HepG2 (cell line): ENCODE measurements at regions not wholly inside any gene's neighbourhood (a gene's known extent, or its start where the extent isn't known, plus 50 kb on each side); places are given as distances from the start of the nearest gene placed in this dataset.

Experiments used
- ATAC-seq: fragments of 200-7000 bp; cut with Tn5 transposase; 3 replicates; pipeline ENCODE4 v1.9.1; 2020; ENCODE audit warnings: mild to moderate bottlenecking, moderate library complexity
- BruUV-seq: library from RNA; stranded (reverse); fragments of 400-500 nt; replicated peaks from 2 replicates; lab custom pipeline; 2021; lab: Mats Ljungman, UMichigan
- CTCF ChIA-PET: fragments of 300-600 bp; formaldehyde crosslinking; extraction: SDS; loops from one replicate; lab custom pipeline; 2021; ENCODE audit warnings: low total read pairs, inconsistent platforms, low intra/inter-chr PET ratio; lab: Yijun Ruan, JAX
- POLR2A ChIA-PET: fragments of 350-600 bp; sonication (Branson Sonifier 250); formaldehyde crosslinking; loops from one replicate; lab custom pipeline; 2020; ENCODE audit warnings: antibody characterized with exemption, inconsistent platforms; lab: Yijun Ruan, JAX
- DNase-seq: peaks from one replicate; pipeline ENCODE4 v3.0.0-alpha.2; 2015; ENCODE audit warnings: low spot score
- FAIRE-seq: peaks from 3 replicates; lab custom pipeline; 2011; peaks lifted over from hg19 to GRCh38; lab: Jason Lieb, UNC
- H2AFZ ChIP-seq: one replicate; pipeline ENCODE4 v1.6.1; 2011; ENCODE audit warnings: low read length, inconsistent platforms
- H3K27ac ChIP-seq: fragments of 300-600 bp; 3 replicates; pipeline ENCODE4 v1.8.0; 2011; ENCODE audit warnings: mixed run types, mild to moderate bottlenecking, mixed read lengths, low read length, inconsistent platforms; ENCODE audit not compliant: insufficient read depth; ENCODE audit errors: extremely low read length
- H3K27me3 ChIP-seq, 2 experiments: fragments of 200-600 bp in 1 of 2; 2 replicates in 1 of 2; 3 replicates in 1 of 2; pipeline versions ENCODE4 v1.6.0 to v1.8.0; 2011; ENCODE audit warnings: low read length in 2 of 2, mild to moderate bottlenecking in 2 of 2, moderate library complexity in 2 of 2, inconsistent platforms in 1 of 2; ENCODE audit not compliant: insufficient read depth in 2 of 2, control insufficient read depth in 1 of 2
- H3K36me3 ChIP-seq, 2 experiments: fragments of 200-600 bp in 1 of 2; replicated peaks in 1 of 2; 2 replicates in 1 of 2; 3 replicates in 1 of 2; pipeline versions ENCODE4 v1.5.1 to v1.8.0; 2011; ENCODE audit warnings: low read length in 2 of 2, inconsistent platforms in 1 of 2; ENCODE audit not compliant: insufficient read depth in 2 of 2, control insufficient read depth in 1 of 2
- H3K4me1 ChIP-seq: 2 replicates; pipeline ENCODE4 v1.5.1; 2012; ENCODE audit warnings: low read length, inconsistent platforms; ENCODE audit not compliant: insufficient read depth
- H3K4me2 ChIP-seq: 2 replicates; pipeline ENCODE4 v1.6.0; 2011; ENCODE audit warnings: low read depth, low read length, inconsistent platforms
- H3K4me3 ChIP-seq, 3 experiments: fragments of 200-600 bp in 1 of 3; sonication (generic), shearing (Covaris generic) in 1 of 3; replicated peaks in 1 of 3; 2 replicates each; pipeline ENCODE4 v1.5.1; 2011 to 2016; ENCODE audit warnings: low read length in 3 of 3, inconsistent platforms in 2 of 3, low read depth in 2 of 3, mild to moderate bottlenecking in 2 of 3, control low read depth in 1 of 3, mixed read lengths in 1 of 3; ENCODE audit not compliant: insufficient read depth in 1 of 3
- H3K79me2 ChIP-seq: one replicate; pipeline ENCODE4 v1.6.1; 2011; ENCODE audit warnings: low read length, inconsistent platforms; ENCODE audit not compliant: insufficient read depth
- H3K9ac ChIP-seq: 2 replicates; pipeline ENCODE4 v1.6.0; 2011; ENCODE audit warnings: mild to moderate bottlenecking, low read depth, low read length, inconsistent platforms; ENCODE audit not compliant: insufficient read depth
- H3K9me3 ChIP-seq: 2 replicates; pipeline ENCODE4 v1.5.1; 2012; ENCODE audit warnings: mild to moderate bottlenecking, low read length
- H4K20me1 ChIP-seq: 2 replicates; pipeline ENCODE4 v1.6.0; 2011; ENCODE audit warnings: inconsistent platforms, mild to moderate bottlenecking, low read length, moderate library complexity; ENCODE audit not compliant: insufficient read depth
- BHLHE40 ChIP-seq: IDR thresholded peaks from 2 replicates; pipeline ENCODE4 v1.6.1; 2011; ENCODE audit warnings: low read length, improper control_type of control experiment
- CBX5 ChIP-seq: sonication (generic); formaldehyde crosslinking; IDR thresholded peaks from 2 replicates; pipeline ENCODE4 v1.4.0; 2020; ENCODE audit warnings: missing genetic modification reagents, borderline replicate concordance
- GPN1 ChIP-seq: sonication (generic); formaldehyde crosslinking; IDR thresholded peaks from 2 replicates; pipeline ENCODE4 v1.5.1; 2020; ENCODE audit warnings: missing genetic modification reagents, borderline replicate concordance
- MYNN ChIP-seq: sonication (generic); formaldehyde crosslinking; IDR thresholded peaks from 2 replicates; pipeline ENCODE4 v1.4.0; 2020; ENCODE audit warnings: mild to moderate bottlenecking, low read depth, missing genetic modification reagents
- NONO ChIP-seq, 2 experiments: fragments of 450-650 bp in 1 of 2; sonication (generic) in 1 of 2; formaldehyde crosslinking in 1 of 2; IDR thresholded peaks in 1 of 2; conservative IDR thresholded peaks in 1 of 2; 2 replicates each; pipeline versions ENCODE4 v1.6.1 to v1.8.0; 2017 to 2022; ENCODE audit warnings: mild to moderate bottlenecking in 1 of 2, missing genetic modification reagents in 1 of 2, moderate library complexity in 1 of 2
- ONECUT2 ChIP-seq: sonication (generic); formaldehyde crosslinking; IDR thresholded peaks from 2 replicates; pipeline ENCODE4 v1.4.0; 2020; ENCODE audit warnings: missing genetic modification reagents
- RBM39 ChIP-seq: fragments of 200-400 bp; formaldehyde crosslinking; IDR thresholded peaks from one replicate; pipeline ENCODE4 v1.6.1; 2018; ENCODE audit warnings: antibody characterized with exemption, mild to moderate bottlenecking, low read depth, low read length; ENCODE audit not compliant: poor library complexity, severe bottlenecking
- TFE3 ChIP-seq: IDR thresholded peaks from 2 replicates; pipeline ENCODE4 v1.6.1; 2016
- ZBTB7A ChIP-seq: sonication (generic); formaldehyde crosslinking; IDR thresholded peaks from 2 replicates; pipeline ENCODE4 v1.8.0; 2022; ENCODE audit warnings: mild to moderate bottlenecking, missing genetic modification reagents
- ZNF619 ChIP-seq: sonication (generic); formaldehyde crosslinking; IDR thresholded peaks from 2 replicates; pipeline ENCODE4 v1.4.0; 2020; ENCODE audit warnings: mild to moderate bottlenecking, missing genetic modification reagents
- WGBS: methylation state at CpG from one replicate; pipeline ENCODE4 v1.1.6; 2017; ENCODE audit warnings: low lambda C conversion rate; 5-methylcytosine and 5-hydroxymethylcytosine counted together
- in situ Hi-C: cut with HindIII; loops from 2 replicates; pipeline ENCODE4 v1.10.0; 2017; ENCODE audit warnings: low pct_unique_long_range_greater_than_20kb; ENCODE audit not compliant: extremely low pct_ligation_motif_present
- intact Hi-C: fragments of 100-400 bp; cut with micrococcal nuclease; formaldehyde crosslinking; loops from one replicate; pipeline ENCODE4 v1.10.0; 2022; ENCODE audit not compliant: unreplicated experiment

- no peak for TF ChIP-seq NONO (IDR thresholded peaks at IDR 0.05)
- no peak for TF ChIP-seq NONO (CRISPR knock-in tag; conservative IDR thresholded peaks at IDR 0.05)
- no peak for TF ChIP-seq ZNF619 (CRISPR knock-in tag)
- no peak for TF ChIP-seq CBX5 (CRISPR knock-in tag)
Observed at GRCh38 chr10:10045765-10046028, 972.0 kb upstream of the CELF2 start (continued).

DNA sequence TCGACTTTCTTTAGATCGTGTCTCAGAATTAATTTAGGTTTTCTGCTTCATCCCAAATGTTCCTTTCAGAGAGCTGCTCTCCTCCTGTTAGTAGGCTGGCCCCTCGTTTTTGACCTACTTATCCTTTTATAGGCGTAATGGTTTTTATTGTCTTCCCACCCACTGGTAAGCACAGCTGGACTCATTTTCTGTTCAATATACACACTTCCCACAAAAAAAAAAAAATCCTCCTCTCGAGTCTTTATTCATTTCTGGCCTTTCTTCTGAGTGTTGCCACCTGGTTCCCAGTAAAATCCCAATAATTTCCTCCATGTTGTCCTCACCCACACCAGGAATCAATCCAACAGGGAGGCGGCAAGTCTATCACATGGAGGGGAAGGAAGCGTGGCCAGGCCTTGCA is 970.2 kb upstream of the CELF2 start:
- WGBS, result 9% methylated on average over 7 of the region's 7 CpGs
- Histone ChIP-seq H3K9me3 (peaks cover 95% of the 10 kb centered on the region), H4K20me1 (no peaks in the 10 kb centered on the region), H3K79me2 (no peaks in the 10 kb centered on the region), H3K9ac (no peak overlapping the region), H3K36me3 (no peaks in the 10 kb centered on the region), H3K27me3 (no peaks in the 10 kb centered on the region), H3K4me2 (no peak overlapping the region), H2AFZ (no peak overlapping the region), H3K27ac (no peak overlapping the region), H3K4me3 (no peak overlapping the region), H3K4me1 (no peaks in the 10 kb centered on the region)
- POLR2A ChIA-PET, result no interaction called here
- TF ChIP-seq TFE3 (CRISPR knock-in tag) (no peak), BHLHE40 (no peak), RBM39 (no peak), MYNN (CRISPR knock-in tag) (no peak), ONECUT2 (CRISPR knock-in tag) (no peak), GPN1 (no peak), ZBTB7A (CRISPR knock-in tag) (no peak)
- CTCF ChIA-PET, result no interaction called here
- intact Hi-C loops (no loop called here), in situ Hi-C loops (no loop called here)
- BruUV-seq, result no TSS peak
- no peak for FAIRE-seq
- ATAC-seq, result no peak
- DNase-seq, result no peak
